Activated CD4-positive, alpha-beta T cell treated with anti-CD3 and anti-CD28 coated beads, Interleukin-10, Interleukin-2, amounts not matched to agents 100 ng/mL and 50 ng/mL, durations not matched to agents 16 hours and 8 hours (primary cell): ENCODE measurements at regions not wholly inside any gene's neighbourhood (a gene's known extent, or its start where the extent isn't known, plus 50 kb on each side); places are given as distances from the start of the nearest gene placed in this dataset.

ENCODE experiments used
- DNase-seq: peaks from one replicate; pipeline ENCODE4 v3.0.0-alpha.2; 2020

DNA sequence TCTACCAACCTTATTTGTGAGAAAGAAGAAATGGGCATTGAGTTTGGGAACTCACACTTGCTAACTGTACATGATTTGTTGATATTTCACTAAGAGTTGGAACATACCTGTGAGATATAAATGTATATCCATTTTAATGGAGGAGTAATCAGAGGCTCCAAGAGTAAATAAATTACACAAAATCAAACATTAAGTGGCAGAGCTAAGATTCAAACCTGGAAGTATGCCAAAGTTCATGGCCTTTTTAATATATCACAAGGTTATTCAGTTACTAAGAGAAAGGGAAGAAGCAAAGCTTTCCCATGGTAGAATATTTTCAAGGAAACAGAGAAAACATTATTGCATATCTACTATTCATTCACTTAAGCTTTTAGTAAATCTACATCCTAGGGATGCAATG, 1641.1 kb downstream of the FAM181B start:
- no peak for DNase-seq

- DNase-seq: no peak
Measured at GRCh38 chr11:81089242-81089641, 1644.4 kb downstream of the FAM181B start.

- DNase-seq: no peak
Measured at GRCh38 chr11:81080476-81080875, 1639.6 kb upstream of the TENM4 start.

DNA sequence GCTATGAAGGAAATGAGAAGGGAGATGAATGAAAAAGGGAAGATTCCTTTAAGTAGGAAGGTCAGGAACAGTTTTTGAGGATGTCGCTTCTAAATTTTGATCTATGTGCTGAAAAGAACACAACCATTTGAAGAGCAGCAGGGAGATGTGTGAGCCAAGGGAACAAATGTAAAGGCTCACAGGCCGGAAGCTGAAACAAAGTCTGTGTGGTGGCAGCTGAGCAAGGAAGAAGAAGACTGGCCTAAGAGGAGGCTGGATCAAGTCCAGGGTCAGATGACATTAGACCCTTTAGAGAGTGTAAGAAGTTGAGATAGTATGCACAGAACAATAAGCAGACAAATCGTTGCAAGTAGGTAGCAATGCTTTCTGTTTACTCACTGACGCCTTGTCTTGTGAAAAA, 1631.4 kb upstream of the TENM4 start:
- no peak for DNase-seq

GRCh38 chr11:81071606-81072005, 1630.8 kb upstream of the TENM4 start:
- no peak for DNase-seq

GRCh38 chr11:81070948-81071347, 1630.1 kb upstream of the TENM4 start:
- no peak for DNase-seq

- DNase-seq: no peak
Measured at GRCh38 chr11:81059356-81059755, 1618.5 kb upstream of the TENM4 start.

DNA sequence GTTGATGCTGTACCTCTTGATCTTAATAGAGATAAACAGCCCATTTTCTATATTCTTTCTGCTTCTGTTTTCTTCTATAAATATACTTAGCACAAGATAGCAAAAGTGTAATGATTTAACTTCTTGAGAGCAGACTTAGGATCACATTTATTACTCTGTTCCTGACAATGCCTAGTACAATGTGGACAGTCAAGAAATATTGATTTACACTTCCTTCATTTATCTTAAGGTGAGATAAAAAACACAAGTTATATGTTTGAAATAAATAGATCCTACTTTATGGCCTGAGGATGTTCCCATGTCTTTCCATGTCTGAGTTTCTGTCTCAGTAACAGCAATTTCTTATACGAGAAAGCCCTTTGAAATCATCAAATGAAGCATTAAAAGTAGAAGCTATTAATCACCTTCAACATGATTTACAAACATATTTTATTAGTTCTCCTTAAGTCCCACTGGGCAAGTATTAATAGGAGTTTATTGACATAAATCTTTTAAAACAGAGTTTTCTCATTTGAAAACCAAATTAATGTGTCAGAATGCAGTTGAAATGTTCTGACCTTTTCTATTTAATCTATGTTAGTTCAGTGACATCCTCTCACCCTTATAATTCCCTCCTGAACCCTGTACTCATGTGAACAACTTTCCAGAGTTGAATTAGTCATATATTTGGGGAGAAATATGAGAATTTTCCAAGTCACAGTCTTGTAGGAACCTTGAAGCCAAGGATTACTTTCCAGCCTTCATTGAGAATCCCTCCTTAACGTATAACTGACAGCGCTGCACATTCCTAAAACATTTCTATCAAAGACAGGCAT, 1611.7 kb upstream of the TENM4 start:
- no peak for DNase-seq

DNA sequence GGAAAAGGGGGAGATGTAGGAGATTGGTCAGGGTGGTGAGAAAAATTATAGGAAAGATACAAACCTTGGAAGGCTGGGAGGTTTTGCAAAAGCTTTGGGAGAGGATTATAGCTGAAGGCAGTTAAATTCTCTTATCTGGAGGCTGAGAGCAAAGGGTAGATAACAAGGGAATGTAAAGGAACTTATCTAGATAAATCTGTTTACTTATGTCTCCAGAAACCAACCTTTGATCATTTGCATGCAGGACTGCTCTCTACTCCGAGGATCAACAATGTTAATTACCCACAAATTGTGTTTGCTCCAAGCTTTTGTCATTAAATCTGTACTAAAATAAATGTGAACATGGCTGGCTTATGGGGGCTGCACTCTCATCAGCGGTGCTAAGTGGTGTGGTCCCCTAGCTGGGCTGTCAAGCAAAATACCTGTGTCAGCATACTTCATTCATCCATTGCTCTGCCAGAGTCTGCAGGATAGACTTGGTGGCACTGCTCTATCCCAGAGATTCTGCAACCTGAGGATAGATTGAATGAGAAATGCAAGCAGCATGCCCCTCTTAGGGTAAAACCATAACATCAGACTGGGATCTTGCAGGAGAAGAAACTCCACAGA, 1599.2 kb upstream of the TENM4 start:
- DNase-seq: no peak

GRCh38 chr11:81036168-81036870, 1595.5 kb upstream of the TENM4 start:
- no peak for DNase-seq

GRCh38 chr11:81033779-81034540, 1593.1 kb upstream of the TENM4 start:
- no peak for DNase-seq

DNA sequence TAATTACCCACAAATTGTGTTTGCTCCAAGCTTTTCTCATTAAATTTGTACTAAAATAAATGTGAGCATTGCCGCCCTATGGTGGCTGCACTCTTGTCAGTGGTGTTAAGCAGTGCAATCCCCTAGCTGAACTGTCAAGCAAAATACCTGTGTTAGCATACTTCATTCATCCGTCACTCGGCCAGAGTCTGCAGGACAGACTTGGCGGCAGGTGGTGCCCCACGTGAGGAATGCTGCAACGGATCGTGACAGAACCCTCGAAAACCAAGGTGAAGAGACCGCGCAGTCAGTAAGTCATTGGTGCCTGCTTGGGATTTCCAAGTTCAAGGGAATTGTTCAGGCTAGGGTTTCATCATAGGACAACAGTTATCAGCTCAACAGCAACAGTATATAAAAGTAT, 1592.1 kb upstream of the TENM4 start:
- no peak for DNase-seq

DNA sequence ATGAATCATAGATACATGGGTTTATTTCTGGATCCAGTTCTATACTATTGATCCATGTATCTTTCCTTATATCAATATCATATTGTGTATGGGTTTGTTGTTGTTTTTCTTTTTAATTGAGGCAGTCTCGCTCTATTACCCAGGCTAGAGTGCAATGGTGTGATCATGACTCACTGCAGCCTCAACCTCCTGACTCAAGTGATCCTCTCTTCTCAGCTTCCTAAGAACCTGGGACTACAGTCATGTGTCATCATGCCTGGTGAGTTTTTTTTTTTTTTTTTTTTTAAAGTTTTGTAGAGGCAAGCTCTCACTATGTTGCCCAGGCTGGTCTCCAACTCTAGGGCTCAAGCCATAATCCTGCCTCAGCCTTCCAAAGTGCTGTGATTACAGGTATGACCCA, 1589.4 kb upstream of the TENM4 start:
- no peak for DNase-seq

DNA sequence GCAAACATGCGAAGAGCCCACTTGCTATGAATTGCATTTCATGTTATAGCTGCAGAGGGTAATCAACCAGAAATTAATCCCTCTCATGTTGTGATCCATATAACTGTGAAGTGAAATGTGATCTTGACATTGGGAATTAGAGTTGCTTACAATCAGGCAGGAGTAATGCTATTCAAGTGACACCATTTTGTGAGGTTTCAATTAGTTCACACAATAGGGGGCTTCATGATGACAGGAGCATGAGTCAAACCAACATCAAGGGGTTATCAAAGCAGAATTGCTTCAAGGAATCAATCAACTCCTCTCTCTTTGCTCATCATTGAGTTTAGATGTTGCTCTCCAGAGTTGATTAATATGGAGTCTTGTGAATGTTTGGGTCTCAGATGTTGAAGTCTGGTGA, 1585.2 kb upstream of the TENM4 start:
- DNase-seq: no peak

DNA sequence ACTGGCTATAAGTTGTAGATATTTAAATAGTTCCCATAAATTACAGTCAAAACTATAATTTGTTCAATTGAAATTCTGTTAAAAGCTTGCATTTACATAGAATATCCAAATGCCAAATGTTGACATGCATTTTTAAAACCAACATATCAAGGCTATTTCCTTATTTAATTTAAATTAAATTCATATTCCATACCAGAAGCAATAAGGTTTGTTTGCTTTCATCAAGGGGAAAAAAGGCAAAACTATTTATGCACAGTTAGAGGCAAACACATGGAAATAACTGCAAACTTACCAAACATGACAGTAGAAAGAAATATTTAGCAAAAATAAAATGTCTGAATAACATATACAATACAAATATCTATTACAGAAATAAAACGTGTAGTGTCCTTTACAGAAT, 1581.2 kb upstream of the TENM4 start:
- no peak for DNase-seq

- no peak for DNase-seq
Measured at GRCh38 chr11:81010631-81011030, 1569.8 kb upstream of the TENM4 start.

DNA sequence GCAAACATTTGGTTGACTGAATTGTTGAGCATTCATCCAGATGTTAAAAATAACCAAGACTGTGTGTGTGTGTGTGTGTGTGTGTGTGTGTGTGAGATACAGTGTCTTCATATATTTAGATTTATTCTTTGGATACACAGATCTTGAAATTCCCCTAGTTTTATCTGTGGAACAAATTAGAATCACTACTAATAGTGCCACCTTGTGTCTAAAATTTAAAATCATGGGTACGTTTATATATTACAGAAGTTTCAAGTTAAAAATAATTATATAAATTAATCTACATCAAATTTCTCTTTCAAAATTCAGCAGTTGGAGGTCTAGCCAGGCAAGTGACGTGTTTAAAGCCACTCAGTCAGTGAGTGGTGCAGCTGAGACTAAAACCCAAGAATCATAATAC, 1566.2 kb upstream of the TENM4 start:
- no peak for DNase-seq

GRCh38 chr11:81005595-81005994, 1564.8 kb upstream of the TENM4 start:
- peak; percentile 3 for DNase-seq

- no peak for DNase-seq
Measured at GRCh38 chr11:81004576-81004975, 1563.7 kb upstream of the TENM4 start.

- no peak for DNase-seq
Measured at GRCh38 chr11:81002374-81002773, 1561.5 kb upstream of the TENM4 start.

DNA sequence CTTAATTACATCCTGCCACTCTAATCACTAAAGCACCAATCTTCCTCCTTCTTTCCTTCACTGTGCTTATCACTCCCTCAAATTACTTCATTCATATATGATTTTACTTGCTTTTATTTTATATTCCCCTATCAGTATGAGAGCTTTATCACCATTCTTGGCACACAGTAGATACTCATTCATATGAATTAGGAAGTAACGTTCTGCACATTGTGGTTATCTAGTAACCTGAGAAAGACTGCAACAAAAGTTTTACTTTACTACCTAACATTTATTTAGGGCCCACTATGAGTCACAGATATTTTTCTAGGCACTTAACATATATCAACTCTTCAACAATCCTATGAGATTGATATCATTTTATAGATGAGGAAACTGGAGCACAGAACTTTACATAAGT, 1559.9 kb upstream of the TENM4 start:
- DNase-seq: no peak

DNA sequence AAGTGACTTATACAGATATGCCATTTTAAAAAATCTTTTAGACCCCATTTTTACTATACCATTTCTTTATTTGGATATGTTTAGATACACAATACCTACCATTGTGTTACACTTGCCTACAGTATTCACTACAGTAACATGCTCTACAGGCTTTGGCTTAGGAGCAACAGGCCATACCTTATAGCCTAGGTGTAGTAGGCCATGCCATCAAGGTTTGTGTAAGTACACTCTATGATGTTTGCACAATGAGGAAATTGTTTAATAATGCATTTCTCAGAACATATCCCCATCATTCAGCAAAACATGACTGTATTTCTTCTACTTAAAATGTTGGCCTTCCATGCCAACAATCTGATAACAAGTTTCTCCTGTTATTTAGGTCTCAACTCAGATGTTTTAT, 1559.5 kb upstream of the TENM4 start:
- no peak for DNase-seq

DNA sequence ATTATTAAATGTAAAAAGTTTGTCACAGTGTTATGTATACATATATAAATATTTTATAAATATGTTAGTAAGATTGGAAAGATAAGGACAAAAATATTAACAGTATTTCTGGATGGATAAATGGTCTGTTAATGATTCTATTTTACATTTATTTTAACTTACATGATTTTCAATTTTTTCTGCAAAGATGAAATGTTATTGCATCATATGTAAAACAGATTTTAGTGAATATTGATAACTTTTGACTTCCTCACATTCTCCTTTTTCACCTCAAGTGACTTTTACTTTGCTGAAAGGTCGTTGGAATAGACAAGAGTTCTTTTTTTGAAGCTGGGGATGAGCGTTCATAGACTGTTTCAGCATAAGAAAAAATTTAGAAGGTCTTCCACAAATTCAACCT, 1554.7 kb upstream of the TENM4 start:
- no peak for DNase-seq
